ENCODE measurements at regions not wholly inside any gene's neighbourhood (a gene's known extent, or its start where the extent isn't known, plus 50 kb on each side); places are given as distances from the start of the nearest gene placed in this dataset.
A peak's percentile ranks its signal among the peaks of the same experiment; 100 is the strongest.

DNA sequence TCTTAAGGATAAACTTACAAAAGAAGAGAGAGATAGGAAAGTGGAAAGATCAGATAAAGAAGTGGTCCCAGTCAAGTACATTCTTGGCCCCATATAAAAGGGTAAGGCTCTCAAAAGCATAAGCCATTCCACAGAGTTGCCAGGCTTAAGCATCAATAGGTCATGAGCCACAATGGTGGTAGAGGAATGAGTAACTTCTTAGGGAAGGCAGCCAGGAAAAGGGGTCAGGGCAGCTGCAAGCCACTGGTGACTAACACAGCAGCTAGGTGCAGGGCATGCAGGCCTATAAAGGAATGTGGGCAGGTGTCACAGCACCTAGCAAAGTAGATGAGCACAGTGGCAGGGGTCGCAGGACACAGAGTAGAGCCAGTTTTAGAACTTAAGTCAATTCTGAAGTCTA, 302.6 kb upstream of the FAT3 start:
- Histone ChIP-seq H3K36me3 (replicated peaks in 1 of 2; ENCODE audit: control insufficient read depth in 1 of 2, insufficient read depth in 2 of 2, low read length in 1 of 2) (no peaks in the 10 kb centered on the region), H3K4me1 (ENCODE audit: control insufficient read depth in 1 of 2, insufficient read depth in 2 of 2, low read depth in 1 of 2, low read length in 1 of 2) (peaks cover 0 to 10% of the 10 kb centered on the region in 2 experiments; a peak in 2 of 4 replicates), H4K20me1 (ENCODE audit: insufficient read depth) (no peaks in the 10 kb centered on the region), H3K9ac (no peak overlapping the region), H3F3A (replicated peaks; ENCODE audit: insufficient read depth) (no peaks in the 10 kb centered on the region), H3K9me2 (no peaks in the 10 kb centered on the region), H3K9me3 (no peaks in the 10 kb centered on the region), H3K27ac (ENCODE audit: low read depth in 2 of 2, low read length in 1 of 2) (no peak overlapping the region), H3K27me3 (ENCODE audit: insufficient read depth) (no peaks in the 10 kb centered on the region), H3K79me2 (ENCODE audit: insufficient read depth) (no peaks in the 10 kb centered on the region), H2AFZ (ENCODE audit: low read depth) (no peak overlapping the region), H3K4me2 (no peak overlapping the region), H3K4me3 (ENCODE audit: low read depth in 2 of 2, low read length in 1 of 2) (no peak overlapping the region)
- WGBS (ENCODE audit: low lambda C conversion rate) = 69% methylated on average over 1 of the region's 1 CpG
- TF ChIP-seq SMC3 (IDR thresholded peaks at IDR 0.05; ENCODE audit: low read depth, low read length) = no peak
- TF ChIP-seq, protein P1, sequence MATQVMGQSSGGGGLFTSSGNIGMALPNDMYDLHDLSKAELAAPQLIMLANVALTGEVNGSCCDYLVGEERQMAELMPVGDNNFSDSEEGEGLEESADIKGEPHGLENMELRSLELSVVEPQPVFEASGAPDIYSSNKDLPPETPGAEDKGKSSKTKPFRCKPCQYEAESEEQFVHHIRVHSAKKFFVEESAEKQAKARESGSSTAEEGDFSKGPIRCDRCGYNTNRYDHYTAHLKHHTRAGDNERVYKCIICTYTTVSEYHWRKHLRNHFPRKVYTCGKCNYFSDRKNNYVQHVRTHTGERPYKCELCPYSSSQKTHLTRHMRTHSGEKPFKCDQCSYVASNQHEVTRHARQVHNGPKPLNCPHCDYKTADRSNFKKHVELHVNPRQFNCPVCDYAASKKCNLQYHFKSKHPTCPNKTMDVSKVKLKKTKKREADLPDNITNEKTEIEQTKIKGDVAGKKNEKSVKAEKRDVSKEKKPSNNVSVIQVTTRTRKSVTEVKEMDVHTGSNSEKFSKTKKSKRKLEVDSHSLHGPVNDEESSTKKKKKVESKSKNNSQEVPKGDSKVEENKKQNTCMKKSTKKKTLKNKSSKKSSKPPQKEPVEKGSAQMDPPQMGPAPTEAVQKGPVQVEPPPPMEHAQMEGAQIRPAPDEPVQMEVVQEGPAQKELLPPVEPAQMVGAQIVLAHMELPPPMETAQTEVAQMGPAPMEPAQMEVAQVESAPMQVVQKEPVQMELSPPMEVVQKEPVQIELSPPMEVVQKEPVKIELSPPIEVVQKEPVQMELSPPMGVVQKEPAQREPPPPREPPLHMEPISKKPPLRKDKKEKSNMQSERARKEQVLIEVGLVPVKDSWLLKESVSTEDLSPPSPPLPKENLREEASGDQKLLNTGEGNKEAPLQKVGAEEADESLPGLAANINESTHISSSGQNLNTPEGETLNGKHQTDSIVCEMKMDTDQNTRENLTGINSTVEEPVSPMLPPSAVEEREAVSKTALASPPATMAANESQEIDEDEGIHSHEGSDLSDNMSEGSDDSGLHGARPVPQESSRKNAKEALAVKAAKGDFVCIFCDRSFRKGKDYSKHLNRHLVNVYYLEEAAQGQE (IDR thresholded peaks at IDR 0.05; ENCODE audit: low read depth, low read length) = no peak
- TF ChIP-seq ELF1 (IDR thresholded peaks at IDR 0.05) = no peak
- 0 out of 2 replicates have a peak, but pooled peaks have one; percentile 14 for TF ChIP-seq RXRA (IDR thresholded peaks at IDR 0.05; ENCODE audit: borderline replicate concordance, low read depth)
- no peak for TF ChIP-seq RFX5 (IDR thresholded peaks at IDR 0.05; ENCODE audit: low read length)
- TF ChIP-seq EP300 (IDR thresholded peaks at IDR 0.05; ENCODE audit: borderline replicate concordance in 1 of 2, low read depth in 1 of 2, low read length in 1 of 2) = no peak
- CTCF ChIA-PET = interaction anchor here (0.6 kb wide), 1 partner anchor 16 kb away, joined by 3 read pairs; no protein-coding TSS in a partner anchor
- POLR2A ChIA-PET = no interaction called here
- DNase-seq = no peak

- H3K4me3 ChIP-seq (ENCODE audit: low read depth in 2 of 2, low read length in 1 of 2) = no peak overlapping the region
- no peaks in the 10 kb centered on the region for H3K36me3 ChIP-seq (replicated peaks in 1 of 2; ENCODE audit: control insufficient read depth in 1 of 2, insufficient read depth in 2 of 2, low read length in 1 of 2)
These were observed 311.2 kb upstream of the FAT3 start for GRCh38 chr11:91913407-91913806.

GRCh38 chr11:91912322-91912721, 312.3 kb upstream of the FAT3 start:
- no peaks in the 10 kb centered on the region for H3K9me3 ChIP-seq
- H3K9ac ChIP-seq = no peak overlapping the region
- H3K36me3 ChIP-seq (replicated peaks in 1 of 2; ENCODE audit: control insufficient read depth in 1 of 2, insufficient read depth in 2 of 2, low read length in 1 of 2) = no peaks in the 10 kb centered on the region
- 59% methylated on average over 4 of the region's 4 CpGs for whole genome bisulfite sequencing (ENCODE audit: low lambda C conversion rate)
- no peak overlapping the region for H3K4me2 ChIP-seq
- H4K20me1 ChIP-seq (ENCODE audit: insufficient read depth) = no peaks in the 10 kb centered on the region
- DNase-seq = no peak
- POLR2A ChIA-PET = no interaction called here
- no peaks in the 10 kb centered on the region for H3K79me2 ChIP-seq (ENCODE audit: insufficient read depth)
- no peaks in the 10 kb centered on the region for H3K27me3 ChIP-seq (ENCODE audit: insufficient read depth)
- no peak overlapping the region for H3K27ac ChIP-seq (ENCODE audit: low read depth in 2 of 2, low read length in 1 of 2)
- H3K9me2 ChIP-seq = no peaks in the 10 kb centered on the region
- H3F3A ChIP-seq (replicated peaks; ENCODE audit: insufficient read depth) = no peaks in the 10 kb centered on the region
- no peak overlapping the region for H3K4me3 ChIP-seq (ENCODE audit: low read depth in 2 of 2, low read length in 1 of 2)
- no peak overlapping the region for H2AFZ ChIP-seq (ENCODE audit: low read depth)
- no peaks in the 10 kb centered on the region for H3K4me1 ChIP-seq (ENCODE audit: control insufficient read depth in 1 of 2, insufficient read depth in 2 of 2, low read depth in 1 of 2, low read length in 1 of 2)
- TF ChIP-seq CHD2 (IDR thresholded peaks at IDR 0.05; ENCODE audit: low read length, partially characterized antibody) (no peak), RFX5 (IDR thresholded peaks at IDR 0.05; ENCODE audit: low read length) (no peak), RXRA (IDR thresholded peaks at IDR 0.05; ENCODE audit: borderline replicate concordance, low read depth) (no peak), YY1 (IDR thresholded peaks at IDR 0.05; ENCODE audit: low read depth) (no peak), USF2 (IDR thresholded peaks at IDR 0.05; ENCODE audit: borderline replicate concordance, low read depth, low read length) (no peak), POLR2AphosphoS5 (IDR thresholded peaks at IDR 0.05; ENCODE audit: low read depth, low read length) (no peak), GATA2 (CRISPR knock-in tag; IDR thresholded peaks at IDR 0.05) (no peak), SMC3 (IDR thresholded peaks at IDR 0.05; ENCODE audit: low read depth, low read length) (no peak)
- TF ChIP-seq, protein P2, sequence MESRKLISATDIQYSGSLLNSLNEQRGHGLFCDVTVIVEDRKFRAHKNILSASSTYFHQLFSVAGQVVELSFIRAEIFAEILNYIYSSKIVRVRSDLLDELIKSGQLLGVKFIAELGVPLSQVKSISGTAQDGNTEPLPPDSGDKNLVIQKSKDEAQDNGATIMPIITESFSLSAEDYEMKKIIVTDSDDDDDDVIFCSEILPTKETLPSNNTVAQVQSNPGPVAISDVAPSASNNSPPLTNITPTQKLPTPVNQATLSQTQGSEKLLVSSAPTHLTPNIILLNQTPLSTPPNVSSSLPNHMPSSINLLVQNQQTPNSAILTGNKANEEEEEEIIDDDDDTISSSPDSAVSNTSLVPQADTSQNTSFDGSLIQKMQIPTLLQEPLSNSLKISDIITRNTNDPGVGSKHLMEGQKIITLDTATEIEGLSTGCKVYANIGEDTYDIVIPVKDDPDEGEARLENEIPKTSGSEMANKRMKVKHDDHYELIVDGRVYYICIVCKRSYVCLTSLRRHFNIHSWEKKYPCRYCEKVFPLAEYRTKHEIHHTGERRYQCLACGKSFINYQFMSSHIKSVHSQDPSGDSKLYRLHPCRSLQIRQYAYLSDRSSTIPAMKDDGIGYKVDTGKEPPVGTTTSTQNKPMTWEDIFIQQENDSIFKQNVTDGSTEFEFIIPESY (IDR thresholded peaks at IDR 0.05; ENCODE audit: borderline replicate concordance, low read depth) = no peak
- CTCF ChIA-PET = no interaction called here

More at GRCh38 chr11:91913407-91913806, 311.2 kb upstream of the FAT3 start:
- no peaks in the 10 kb centered on the region for H3K4me1 ChIP-seq (ENCODE audit: control insufficient read depth in 1 of 2, insufficient read depth in 2 of 2, low read depth in 1 of 2, low read length in 1 of 2)
- no peaks in the 10 kb centered on the region for H4K20me1 ChIP-seq (ENCODE audit: insufficient read depth)
- H3K27me3 ChIP-seq (ENCODE audit: insufficient read depth) = no peaks in the 10 kb centered on the region
- ChIA-PET CTCF (no interaction called here), POLR2A (no interaction called here)
- H3K9ac ChIP-seq = no peak overlapping the region
- H3K9me3 ChIP-seq = no peaks in the 10 kb centered on the region
- no peak overlapping the region for H2AFZ ChIP-seq (ENCODE audit: low read depth)
- TF ChIP-seq POLR2AphosphoS5 (IDR thresholded peaks at IDR 0.05; ENCODE audit: low read depth, low read length) = no peak
- H3K27ac ChIP-seq (ENCODE audit: low read depth in 2 of 2, low read length in 1 of 2) = no peak overlapping the region
- H3F3A ChIP-seq (replicated peaks; ENCODE audit: insufficient read depth) = no peaks in the 10 kb centered on the region
- H3K9me2 ChIP-seq = no peaks in the 10 kb centered on the region
- H3K4me2 ChIP-seq = no peak overlapping the region
- no peak for DNase-seq
- no peaks in the 10 kb centered on the region for H3K79me2 ChIP-seq (ENCODE audit: insufficient read depth)

Measured in SK-N-SH (cell line).